Choroid plexus epithelial cell (primary cell): ENCODE measurements at regions not wholly inside any gene's neighbourhood (a gene's known extent, or its start where the extent isn't known, plus 50 kb on each side); places are given as distances from the start of the nearest gene placed in this dataset.
A peak's percentile ranks its signal among the peaks of the same experiment; 100 is the strongest.
"Not testable (repeated sequence)": the region's sequence is repeated elsewhere in the genome, so short reads cannot be mapped to it uniquely, and the experiment has no call there.

Experiments
- DNase-seq: peaks from one replicate; pipeline ENCODE4 v3.0.0-alpha.2; 2010; ENCODE audit warnings: low read depth
- H3K4me3 ChIP-seq: 2 replicates; pipeline ENCODE4 v1.5.1; 2011; ENCODE audit warnings: low read depth, mild to moderate bottlenecking, control low read depth, low read length, moderate library complexity
- TF ChIP-seq, protein P1 (sequence below): conservative IDR thresholded peaks from 2 replicates; pipeline ENCODE4 v1.5.1; 2011; ENCODE audit warnings: low read depth, mild to moderate bottlenecking, control low read depth, inconsistent platforms, low read length, moderate library complexity

DNA sequence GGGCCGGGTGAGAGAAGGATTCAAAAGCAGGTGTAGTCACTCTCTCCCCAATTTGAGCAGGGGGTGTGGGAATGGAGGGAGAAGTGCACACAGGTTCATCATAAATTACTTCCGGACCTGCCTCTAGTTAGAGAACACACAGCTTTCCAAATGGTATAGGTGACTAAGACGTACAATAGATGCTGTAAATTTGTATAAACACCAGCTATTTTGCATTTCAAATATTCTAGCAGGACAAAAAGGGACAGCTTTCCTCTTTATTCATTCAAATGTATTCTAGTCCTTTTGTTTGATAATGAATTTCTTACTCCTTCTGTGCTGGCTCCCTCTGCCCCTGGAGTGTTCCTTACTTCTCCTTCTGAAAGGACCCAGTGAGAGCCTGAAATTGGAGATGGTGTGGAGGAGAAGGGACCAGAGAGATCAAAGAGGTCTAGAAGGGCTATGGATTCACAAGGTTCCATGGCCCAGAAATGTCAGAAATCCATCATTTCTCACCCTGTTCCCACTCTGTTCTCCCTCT, 53.2 kb upstream of the SH3BP4 start:
- TF ChIP-seq, protein P1, sequence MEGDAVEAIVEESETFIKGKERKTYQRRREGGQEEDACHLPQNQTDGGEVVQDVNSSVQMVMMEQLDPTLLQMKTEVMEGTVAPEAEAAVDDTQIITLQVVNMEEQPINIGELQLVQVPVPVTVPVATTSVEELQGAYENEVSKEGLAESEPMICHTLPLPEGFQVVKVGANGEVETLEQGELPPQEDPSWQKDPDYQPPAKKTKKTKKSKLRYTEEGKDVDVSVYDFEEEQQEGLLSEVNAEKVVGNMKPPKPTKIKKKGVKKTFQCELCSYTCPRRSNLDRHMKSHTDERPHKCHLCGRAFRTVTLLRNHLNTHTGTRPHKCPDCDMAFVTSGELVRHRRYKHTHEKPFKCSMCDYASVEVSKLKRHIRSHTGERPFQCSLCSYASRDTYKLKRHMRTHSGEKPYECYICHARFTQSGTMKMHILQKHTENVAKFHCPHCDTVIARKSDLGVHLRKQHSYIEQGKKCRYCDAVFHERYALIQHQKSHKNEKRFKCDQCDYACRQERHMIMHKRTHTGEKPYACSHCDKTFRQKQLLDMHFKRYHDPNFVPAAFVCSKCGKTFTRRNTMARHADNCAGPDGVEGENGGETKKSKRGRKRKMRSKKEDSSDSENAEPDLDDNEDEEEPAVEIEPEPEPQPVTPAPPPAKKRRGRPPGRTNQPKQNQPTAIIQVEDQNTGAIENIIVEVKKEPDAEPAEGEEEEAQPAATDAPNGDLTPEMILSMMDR: no peak

DNA sequence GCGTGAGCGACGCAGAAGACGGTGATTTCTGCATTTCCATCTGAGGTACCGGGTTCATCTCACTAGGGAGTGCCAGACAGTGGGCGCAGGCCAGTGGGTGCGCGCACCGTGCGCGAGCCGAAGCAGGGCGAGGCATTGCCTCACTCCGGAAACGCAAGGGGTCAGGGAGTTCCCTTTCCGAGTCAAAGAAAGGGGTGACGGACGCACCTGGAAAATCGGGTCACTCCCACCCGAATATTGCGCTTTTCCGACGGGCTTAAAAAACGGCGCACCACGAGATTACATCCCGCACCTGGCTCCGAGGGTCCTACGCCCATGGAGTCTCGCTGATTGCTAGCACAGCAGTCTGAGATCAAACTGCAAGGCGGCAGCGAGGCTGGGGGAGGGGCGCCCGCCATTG, 63.4 kb upstream of the SH3BP4 start:
- DNase-seq: not testable (repeated sequence)

More for the DNA sequence above, 53.2 kb upstream of the SH3BP4 start:
- H3K4me3 ChIP-seq: no peak overlapping the region
- no peak for DNase-seq

DNA sequence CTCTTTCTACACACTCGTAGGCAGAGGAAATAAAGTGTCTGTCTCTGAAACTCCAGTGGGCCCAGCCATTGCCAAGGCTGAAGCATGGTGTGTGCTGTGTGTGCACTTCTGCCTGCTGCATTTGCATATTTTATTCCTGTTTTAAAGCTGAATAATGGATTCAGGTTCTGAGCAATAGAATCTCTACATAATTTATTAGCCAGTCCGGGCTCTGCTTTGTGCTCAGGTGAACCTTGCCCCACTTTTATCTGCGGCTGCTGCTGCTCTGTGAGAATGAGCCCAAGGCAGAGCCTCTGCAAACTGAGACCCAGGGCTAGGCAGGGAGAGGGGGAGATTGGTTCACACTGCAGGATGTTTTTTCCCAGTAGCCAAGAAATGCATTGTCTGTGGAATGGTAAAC, 64.6 kb upstream of the SH3BP4 start:
- TF ChIP-seq, protein P1: no peak
- no peak for DNase-seq
- no peak overlapping the region for H3K4me3 ChIP-seq

More for the DNA sequence above, 63.4 kb upstream of the SH3BP4 start:
- not testable (repeated sequence) for H3K4me3 ChIP-seq

- no peak overlapping the region for H3K4me3 ChIP-seq
- DNase-seq: no peak
- TF ChIP-seq, protein P1: no peak
Measured at GRCh38 chr2:234885886-234886285, 65.9 kb upstream of the SH3BP4 start.

DNA sequence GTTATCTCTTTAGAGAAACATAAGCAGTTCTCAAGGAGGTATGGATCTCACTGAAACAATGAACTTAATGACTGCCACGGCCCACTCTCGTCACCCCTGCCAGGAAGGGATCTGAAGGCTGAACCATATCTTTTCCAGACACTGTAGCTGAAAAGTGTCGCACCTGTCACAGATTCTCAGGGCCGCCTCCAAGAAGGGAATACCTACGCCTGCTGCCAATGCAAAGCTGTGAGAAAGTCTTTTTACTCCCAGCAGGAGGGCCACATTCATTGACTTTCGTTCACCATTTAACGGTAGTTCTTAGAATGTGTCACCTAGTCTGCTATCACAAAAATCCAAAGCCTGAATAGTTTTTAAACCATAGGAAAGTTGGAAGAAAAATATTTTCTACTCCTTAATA, 66.7 kb upstream of the SH3BP4 start:
- DNase-seq: no peak
- TF ChIP-seq, protein P1: no peak
- H3K4me3 ChIP-seq: no peak overlapping the region

GRCh38 chr2:234884591-234884990, 67.2 kb upstream of the SH3BP4 start:
- no peak overlapping the region for H3K4me3 ChIP-seq
- no peak for DNase-seq
- TF ChIP-seq, protein P1: no peak

DNA sequence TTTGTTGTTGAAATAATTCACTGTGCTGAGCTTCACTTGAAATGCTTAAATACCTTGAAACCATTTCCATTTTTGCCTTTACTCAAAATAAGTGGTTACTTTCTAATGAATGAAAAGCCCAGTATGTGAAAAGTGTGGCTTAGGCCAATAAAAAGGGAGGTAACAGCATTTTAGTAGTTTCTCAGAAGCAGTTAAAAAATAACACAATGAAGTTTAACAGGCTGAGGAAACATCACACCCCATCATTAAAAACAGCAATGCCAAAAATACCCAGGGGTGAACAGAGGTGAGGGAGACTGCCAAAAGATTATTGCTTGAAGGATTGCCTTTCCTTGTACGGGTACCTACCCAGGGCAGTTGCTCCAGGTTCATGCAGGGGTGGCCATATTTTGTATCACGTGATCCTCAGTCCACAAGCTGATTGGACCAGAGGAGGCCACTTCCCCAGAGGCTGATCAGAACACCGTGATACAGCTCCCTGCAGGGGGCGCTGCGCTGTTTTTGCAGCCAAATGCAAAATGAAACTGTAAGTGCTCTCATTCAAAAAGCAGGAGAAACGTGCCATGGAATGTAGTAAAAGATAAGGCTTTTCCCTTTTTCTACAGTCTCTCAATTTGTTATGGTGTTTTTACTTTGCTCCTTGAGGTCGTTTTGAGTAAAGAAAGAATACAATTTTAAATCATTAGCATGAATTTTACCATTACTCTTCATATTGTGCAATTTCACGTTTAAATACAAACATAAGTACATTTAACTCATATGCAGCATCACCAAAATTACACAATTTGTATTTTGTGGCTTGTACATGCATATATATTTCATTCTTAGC, 70.2 kb upstream of the SH3BP4 start:
- H3K4me3 ChIP-seq: no peak overlapping the region
- TF ChIP-seq, protein P1: peak; percentile 95
- peak; percentile 97 for DNase-seq
